Calu3 (cell line): ENCODE measurements at regions not wholly inside any gene's neighbourhood (a gene's known extent, or its start where the extent isn't known, plus 50 kb on each side); places are given as distances from the start of the nearest gene placed in this dataset.

Source experiments
- BruUV-seq: library from RNA; stranded (reverse); fragments of 400-500 nt; replicated peaks from 2 replicates; lab custom pipeline; 2021; lab: Mats Ljungman, UMichigan
- CTCF ChIA-PET: fragments of 300-600 bp; sonication (Branson Sonifier 250); formaldehyde crosslinking; loops from one replicate; lab custom pipeline; 2022; ENCODE audit warnings: antibody characterized with exemption; lab: Charles Lee
- DNase-seq: peaks from one replicate; pipeline ENCODE4 v3.0.0; 2022
- H3K27ac Mint-ChIP-seq: one replicate; pipeline ENCODE4 v1.8.0; 2022; ENCODE audit warnings: mixed read lengths; ENCODE audit not compliant: unreplicated experiment
- H3K27me3 Mint-ChIP-seq: one replicate; pipeline ENCODE4 v1.8.0; 2022; ENCODE audit warnings: mixed read lengths; ENCODE audit not compliant: unreplicated experiment
- H3K36me3 Mint-ChIP-seq: one replicate; pipeline ENCODE4 v1.8.0; 2022; ENCODE audit warnings: mild to moderate bottlenecking, moderate library complexity, mixed read lengths; ENCODE audit not compliant: insufficient read depth, unreplicated experiment
- H3K4me1 Mint-ChIP-seq: one replicate; pipeline ENCODE4 v1.8.0; 2022; ENCODE audit warnings: mild to moderate bottlenecking, low read depth, mixed read lengths; ENCODE audit not compliant: unreplicated experiment
- H3K4me3 Mint-ChIP-seq: one replicate; pipeline ENCODE4 v1.8.0; 2022; ENCODE audit warnings: mild to moderate bottlenecking, low read depth, moderate library complexity, mixed read lengths; ENCODE audit not compliant: unreplicated experiment
- H3K9me3 Mint-ChIP-seq: one replicate; pipeline ENCODE4 v1.8.0; 2022; ENCODE audit warnings: low read depth, mixed read lengths; ENCODE audit not compliant: unreplicated experiment
- intact Hi-C: fragments of 100-400 bp; cut with micrococcal nuclease; formaldehyde crosslinking; loops from one replicate; pipeline ENCODE4 v1.10.0; 2022; ENCODE audit not compliant: unreplicated experiment
- TF ChIP-seq, protein P1 (sequence below): fragments of 200-600 bp; IDR thresholded peaks from one replicate; pipeline ENCODE4 v1.8.0; 2022; ENCODE audit warnings: antibody characterized with exemption; ENCODE audit not compliant: unreplicated experiment

DNA sequence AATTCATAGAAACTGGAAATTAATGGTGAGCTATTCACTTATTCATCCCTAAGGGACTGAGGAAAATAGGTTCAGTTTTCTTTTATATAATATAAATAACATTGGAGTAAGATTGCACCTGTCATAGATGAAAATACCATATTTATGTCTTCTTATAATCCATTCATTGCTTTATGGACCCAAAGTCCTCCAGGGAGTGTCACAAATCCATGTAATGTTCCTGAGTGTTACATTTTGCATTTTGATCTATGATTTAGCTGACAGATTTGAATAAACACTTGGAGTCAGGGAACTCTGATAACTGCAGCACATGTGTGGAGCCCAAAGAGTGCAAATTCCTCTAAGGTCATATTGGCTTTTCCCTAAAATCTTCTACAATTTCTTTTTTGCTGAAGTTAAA lies 484.3 kb downstream of the MDFIC start:
- Mint-ChIP-seq H3K27me3 (no peaks in the 10 kb centered on the region), H3K4me1 (no peaks in the 10 kb centered on the region), H3K36me3 (no peaks in the 10 kb centered on the region), H3K4me3 (no peak overlapping the region), H3K27ac (no peak overlapping the region), H3K9me3 (peaks cover 6% of the 10 kb centered on the region)
- DNase-seq: no peak
- CTCF ChIA-PET: interaction anchor here (0.6 to 0.7 kb wide), 2 partner anchors 14 to 649 kb away, joined by 3 to 7 read pairs; no protein-coding TSS in a partner anchor
- no TSS peak for BruUV-seq
- intact Hi-C loops: no loop called here
- TF ChIP-seq, protein P1, sequence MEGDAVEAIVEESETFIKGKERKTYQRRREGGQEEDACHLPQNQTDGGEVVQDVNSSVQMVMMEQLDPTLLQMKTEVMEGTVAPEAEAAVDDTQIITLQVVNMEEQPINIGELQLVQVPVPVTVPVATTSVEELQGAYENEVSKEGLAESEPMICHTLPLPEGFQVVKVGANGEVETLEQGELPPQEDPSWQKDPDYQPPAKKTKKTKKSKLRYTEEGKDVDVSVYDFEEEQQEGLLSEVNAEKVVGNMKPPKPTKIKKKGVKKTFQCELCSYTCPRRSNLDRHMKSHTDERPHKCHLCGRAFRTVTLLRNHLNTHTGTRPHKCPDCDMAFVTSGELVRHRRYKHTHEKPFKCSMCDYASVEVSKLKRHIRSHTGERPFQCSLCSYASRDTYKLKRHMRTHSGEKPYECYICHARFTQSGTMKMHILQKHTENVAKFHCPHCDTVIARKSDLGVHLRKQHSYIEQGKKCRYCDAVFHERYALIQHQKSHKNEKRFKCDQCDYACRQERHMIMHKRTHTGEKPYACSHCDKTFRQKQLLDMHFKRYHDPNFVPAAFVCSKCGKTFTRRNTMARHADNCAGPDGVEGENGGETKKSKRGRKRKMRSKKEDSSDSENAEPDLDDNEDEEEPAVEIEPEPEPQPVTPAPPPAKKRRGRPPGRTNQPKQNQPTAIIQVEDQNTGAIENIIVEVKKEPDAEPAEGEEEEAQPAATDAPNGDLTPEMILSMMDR: no peak

DNA sequence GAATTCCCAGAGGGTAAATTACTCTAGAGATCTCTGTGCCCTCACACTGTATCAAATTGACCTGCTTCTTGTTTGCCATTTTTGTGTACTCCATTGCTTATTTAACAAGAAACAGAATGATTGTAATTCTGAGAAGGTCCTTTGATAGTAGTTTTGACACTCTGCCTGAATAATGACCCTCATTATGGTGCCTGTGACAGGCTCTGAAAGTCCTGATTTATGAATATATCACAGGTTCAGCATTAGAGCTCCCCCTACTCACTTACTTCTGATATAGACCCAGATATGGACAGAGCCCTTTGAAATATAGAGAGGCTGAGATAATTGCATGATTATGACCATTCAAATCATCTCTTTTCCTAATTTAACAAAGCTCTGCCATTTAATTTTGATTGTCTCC lies 465.2 kb downstream of the MDFIC start:
- intact Hi-C loops: loop anchor here (5.0 kb wide), 1 partner anchor 360 kb away; no protein-coding TSS in a partner anchor
- no TSS peak for BruUV-seq
- Mint-ChIP-seq H3K27me3 (no peaks in the 10 kb centered on the region), H3K9me3 (no peaks in the 10 kb centered on the region), H3K4me1 (no peaks in the 10 kb centered on the region), H3K4me3 (no peak overlapping the region), H3K36me3 (no peaks in the 10 kb centered on the region), H3K27ac (no peak overlapping the region)
- TF ChIP-seq, protein P1: no peak
- no peak for DNase-seq
- CTCF ChIA-PET: no interaction called here

DNA sequence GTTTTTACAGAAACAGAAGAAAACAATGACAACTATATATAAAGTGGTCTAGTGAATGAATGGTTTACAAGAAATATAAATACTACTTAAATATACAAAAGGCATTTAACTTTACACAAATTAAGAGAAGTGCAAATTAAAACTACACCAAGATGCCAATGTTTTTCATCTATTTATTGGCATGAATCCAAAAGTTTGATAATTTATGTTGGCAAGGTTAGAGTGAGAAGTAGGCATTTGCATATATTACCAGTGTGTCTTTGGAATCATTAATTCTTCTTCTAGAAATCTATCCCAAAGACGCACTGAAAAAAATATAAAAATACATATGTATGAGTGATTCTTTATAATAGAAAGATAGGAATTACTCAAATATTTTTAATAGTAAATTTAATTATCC lies 457.4 kb downstream of the MDFIC start:
- DNase-seq: no peak
- no TSS peak for BruUV-seq
- intact Hi-C loops: loop anchor here (10.0 kb wide), 1 partner anchor 515 kb away; no protein-coding TSS in a partner anchor
- H3K36me3 Mint-ChIP-seq: no peaks in the 10 kb centered on the region
- H3K9me3 Mint-ChIP-seq: no peaks in the 10 kb centered on the region
- H3K4me3 Mint-ChIP-seq: no peak overlapping the region
- no peaks in the 10 kb centered on the region for H3K4me1 Mint-ChIP-seq
- TF ChIP-seq, protein P1: no peak
- CTCF ChIA-PET: no interaction called here
- no peak overlapping the region for H3K27ac Mint-ChIP-seq
- H3K27me3 Mint-ChIP-seq: no peaks in the 10 kb centered on the region

DNA sequence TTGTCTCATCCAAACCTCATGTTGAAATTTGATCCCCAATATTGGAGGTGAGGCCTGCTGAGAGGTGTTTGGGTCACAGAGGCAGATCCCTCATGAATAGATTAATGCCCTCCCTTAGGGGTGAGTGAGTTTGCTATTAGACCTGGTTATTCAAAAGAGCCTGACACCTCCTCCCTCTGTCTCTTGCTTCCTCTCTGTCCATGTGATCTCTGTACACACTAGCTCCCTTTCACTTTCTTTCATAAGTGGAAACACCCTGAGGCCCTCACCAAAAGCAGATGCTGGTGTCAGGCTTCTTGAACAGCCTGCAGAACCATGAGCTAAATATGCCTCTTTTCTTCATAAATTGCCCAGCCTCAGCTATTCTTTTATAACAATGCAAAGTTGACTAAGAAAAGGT lies 447.1 kb downstream of the MDFIC start:
- CTCF ChIA-PET: no interaction called here
- DNase-seq: no peak
- Mint-ChIP-seq H3K4me1 (no peaks in the 10 kb centered on the region), H3K4me3 (no peak overlapping the region), H3K36me3 (no peaks in the 10 kb centered on the region), H3K9me3 (no peaks in the 10 kb centered on the region), H3K27me3 (no peaks in the 10 kb centered on the region), H3K27ac (no peak overlapping the region)
- intact Hi-C loops: no loop called here
- no TSS peak for BruUV-seq
- TF ChIP-seq, protein P1: no peak
